MCF 10A (cell line): ENCODE measurements at regions not wholly inside any gene's neighbourhood (a gene's known extent, or its start where the extent isn't known, plus 50 kb on each side); places are given as distances from the start of the nearest gene placed in this dataset.

ENCODE experiments used
- BruUV-seq: library from RNA; stranded (reverse); fragments of 400-500 nt; replicated peaks from 2 replicates; lab custom pipeline; 2021; lab: Mats Ljungman, UMichigan
- CTCF ChIA-PET: fragments of 300-600 bp; sonication (Branson Sonifier 250); formaldehyde crosslinking; extraction: SDS; loops from one replicate; lab custom pipeline; 2021; ENCODE audit warnings: antibody characterized with exemption, inconsistent platforms; lab: Yijun Ruan, JAX
- POLR2A ChIA-PET: fragments of 300-600, 350-650 bp; sonication (Branson Sonifier 250); formaldehyde crosslinking; extraction: SDS; loops from one replicate; lab custom pipeline; 2020; ENCODE audit warnings: antibody characterized with exemption, inconsistent platforms; lab: Yijun Ruan, JAX
- DNase-seq: peaks from one replicate; pipeline ENCODE4 v3.0.0-alpha.2; 2018; ENCODE audit not compliant: unreplicated experiment
- H3K27ac Mint-ChIP-seq: one replicate; pipeline ENCODE4 v1.8.0; 2022; ENCODE audit warnings: mild to moderate bottlenecking, low read depth, mixed read lengths; ENCODE audit not compliant: unreplicated experiment
- H3K27me3 Mint-ChIP-seq: one replicate; pipeline ENCODE4 v1.8.0; 2022; ENCODE audit warnings: mixed read lengths; ENCODE audit not compliant: insufficient read depth, unreplicated experiment
- H3K36me3 Mint-ChIP-seq: one replicate; pipeline ENCODE4 v1.8.0; 2022; ENCODE audit warnings: mild to moderate bottlenecking, moderate library complexity, mixed read lengths; ENCODE audit not compliant: insufficient read depth, unreplicated experiment
- H3K4me1 Mint-ChIP-seq: one replicate; pipeline ENCODE4 v1.8.0; 2022; ENCODE audit warnings: mixed read lengths; ENCODE audit not compliant: insufficient read depth, unreplicated experiment
- H3K4me3 Mint-ChIP-seq: one replicate; pipeline ENCODE4 v1.8.0; 2022; ENCODE audit warnings: mild to moderate bottlenecking, moderate library complexity, mixed read lengths; ENCODE audit not compliant: unreplicated experiment
- H3K9me3 Mint-ChIP-seq: one replicate; pipeline ENCODE4 v1.8.0; 2022; ENCODE audit warnings: mixed read lengths; ENCODE audit not compliant: unreplicated experiment
- CTCF ChIP-seq: fragments of 200-600 bp; IDR thresholded peaks from one replicate; pipeline ENCODE4 v1.8.0; 2022; ENCODE audit warnings: antibody characterized with exemption, mild to moderate bottlenecking; ENCODE audit not compliant: unreplicated experiment
- intact Hi-C: fragments of 100-400 bp; cut with micrococcal nuclease; formaldehyde crosslinking; loops from 2 replicates; pipeline ENCODE4 v1.14.1; 2022

- Mint-ChIP-seq H3K27ac (no peak overlapping the region), H3K9me3 (no peaks in the 10 kb centered on the region), H3K36me3 (peaks cover 5% of the 10 kb centered on the region), H3K4me1 (no peaks in the 10 kb centered on the region), H3K27me3 (peaks cover 32% of the 10 kb centered on the region), H3K4me3 (no peak overlapping the region)
- no TSS peak for BruUV-seq
- no peak for TF ChIP-seq CTCF
- CTCF ChIA-PET, result no interaction called here
- DNase-seq, result no peak
- POLR2A ChIA-PET, result no interaction called here
- intact Hi-C loops, result no loop called here
Observed at GRCh38 chr12:111155521-111155920, 213.4 kb downstream of the PHETA1 start.

GRCh38 chr12:111155020-111155419, 213.9 kb downstream of the PHETA1 start:
- POLR2A ChIA-PET, result no interaction called here
- H3K27me3 Mint-ChIP-seq, result peaks cover 27% of the 10 kb centered on the region
- no peak overlapping the region for H3K4me3 Mint-ChIP-seq
- no peak for DNase-seq
- intact Hi-C loops, result no loop called here
- H3K27ac Mint-ChIP-seq, result no peak overlapping the region
- no peaks in the 10 kb centered on the region for H3K4me1 Mint-ChIP-seq
- H3K9me3 Mint-ChIP-seq, result no peaks in the 10 kb centered on the region
- TF ChIP-seq CTCF, result no peak
- CTCF ChIA-PET, result no interaction called here
- H3K36me3 Mint-ChIP-seq, result peaks cover 5% of the 10 kb centered on the region
- no TSS peak for BruUV-seq

GRCh38 chr12:111154147-111154834, 214.6 kb downstream of the PHETA1 start:
- no peaks in the 10 kb centered on the region for H3K4me1 Mint-ChIP-seq
- no peak for TF ChIP-seq CTCF
- ChIA-PET POLR2A (interaction anchor here (0.7 kb wide), 1 partner anchor 426 kb away, joined by 3 read pairs; no protein-coding TSS in a partner anchor), CTCF (no interaction called here)
- no TSS peak for BruUV-seq
- intact Hi-C loops, result no loop called here
- no peak overlapping the region for H3K4me3 Mint-ChIP-seq
- peaks cover 5% of the 10 kb centered on the region for H3K36me3 Mint-ChIP-seq
- no peaks in the 10 kb centered on the region for H3K9me3 Mint-ChIP-seq
- peaks cover 22% of the 10 kb centered on the region for H3K27me3 Mint-ChIP-seq
- DNase-seq, result no peak
- no peak overlapping the region for H3K27ac Mint-ChIP-seq

GRCh38 chr12:111152561-111152960, 216.3 kb downstream of the PHETA1 start:
- DNase-seq, result no peak
- peaks cover 5% of the 10 kb centered on the region for H3K36me3 Mint-ChIP-seq
- H3K4me3 Mint-ChIP-seq, result no peak overlapping the region
- no peak for TF ChIP-seq CTCF
- CTCF ChIA-PET, result no interaction called here
- no peak overlapping the region for H3K27ac Mint-ChIP-seq
- H3K4me1 Mint-ChIP-seq, result no peaks in the 10 kb centered on the region
- no TSS peak for BruUV-seq
- H3K27me3 Mint-ChIP-seq, result peaks cover 8% of the 10 kb centered on the region
- intact Hi-C loops, result no loop called here
- POLR2A ChIA-PET, result no interaction called here
- no peaks in the 10 kb centered on the region for H3K9me3 Mint-ChIP-seq
